HK-2 (cell line): ENCODE measurements at regions not wholly inside any gene's neighbourhood (a gene's known extent, or its start where the extent isn't known, plus 50 kb on each side); places are given as distances from the start of the nearest gene placed in this dataset.

Source experiments
- DNase-seq: peaks from one replicate; pipeline ENCODE4 v3.0.0-alpha.2; 2018; ENCODE audit not compliant: unreplicated experiment

DNA sequence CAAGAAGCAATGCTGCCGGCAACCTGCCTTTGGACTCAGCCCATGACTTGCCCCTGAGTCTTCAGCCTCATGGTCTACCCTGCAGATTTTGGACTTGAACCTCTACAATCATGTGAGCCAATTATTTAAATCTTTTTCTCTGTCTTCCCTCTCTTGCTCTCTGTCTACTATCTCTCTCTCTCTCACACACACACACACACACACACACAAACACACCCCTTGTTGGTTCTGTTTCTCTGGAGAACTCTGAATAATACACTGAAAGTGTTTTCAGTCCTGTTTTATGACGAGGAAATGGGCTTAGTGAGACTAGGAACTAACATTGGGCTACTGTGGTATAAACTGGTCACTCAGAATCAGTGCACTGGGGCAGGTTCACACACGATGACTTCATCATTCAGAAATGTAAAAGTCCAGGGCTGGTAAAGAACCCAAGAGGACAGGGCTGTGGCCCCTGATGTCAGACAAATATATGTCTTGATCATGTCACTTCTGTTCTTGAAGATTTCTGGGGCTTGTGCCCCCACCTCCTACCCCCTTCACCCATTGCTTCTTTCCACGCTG lies 266.1 kb upstream of the SIX2 start:
- DNase-seq, result peak; percentile 10

GRCh38 chr2:45274250-45274926 lies 265.1 kb upstream of the SIX2 start:
- DNase-seq, result no peak

DNA sequence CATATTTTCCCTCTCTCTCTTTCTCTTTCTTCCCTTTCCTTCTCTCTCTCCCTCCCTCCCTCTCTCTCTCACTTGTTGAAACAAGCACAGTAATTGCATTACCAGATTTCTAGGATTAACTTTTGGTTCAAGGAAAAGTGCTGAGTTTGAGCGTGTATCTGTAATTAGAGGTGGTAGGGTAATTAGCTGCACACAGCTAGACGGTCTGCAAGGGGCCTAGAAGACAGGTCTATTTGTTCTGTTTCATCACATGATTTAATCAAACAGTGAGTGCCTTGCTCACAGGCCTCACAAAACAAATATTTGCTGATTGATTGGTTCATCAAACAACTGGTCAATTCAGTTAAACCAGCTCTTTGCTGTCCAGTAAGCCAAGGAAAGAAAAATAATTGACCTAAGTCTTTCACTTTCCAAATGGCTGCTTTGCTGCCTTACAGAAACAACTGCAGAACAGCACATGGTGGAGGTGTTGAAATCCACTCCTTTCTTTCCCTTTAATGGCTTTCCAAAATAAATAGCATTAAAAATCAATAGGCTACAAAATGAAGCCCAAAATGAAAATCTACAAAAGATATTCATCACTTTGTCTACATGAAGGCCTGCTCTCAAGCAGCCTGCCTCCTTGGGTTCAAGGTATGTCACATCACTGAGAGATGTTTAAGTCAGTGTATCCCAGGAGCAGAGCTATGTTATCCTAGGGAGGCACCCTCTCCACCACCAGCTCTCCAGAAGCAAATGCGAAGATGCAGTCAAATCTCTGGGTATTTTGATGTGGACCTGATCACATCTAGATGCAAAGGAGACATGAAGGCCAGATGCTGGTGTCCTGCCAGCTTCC lies 264.4 kb upstream of the SIX2 start:
- no peak for DNase-seq

- no peak for DNase-seq
Observed at GRCh38 chr2:45272549-45273265, 263.5 kb upstream of the SIX2 start.

DNA sequence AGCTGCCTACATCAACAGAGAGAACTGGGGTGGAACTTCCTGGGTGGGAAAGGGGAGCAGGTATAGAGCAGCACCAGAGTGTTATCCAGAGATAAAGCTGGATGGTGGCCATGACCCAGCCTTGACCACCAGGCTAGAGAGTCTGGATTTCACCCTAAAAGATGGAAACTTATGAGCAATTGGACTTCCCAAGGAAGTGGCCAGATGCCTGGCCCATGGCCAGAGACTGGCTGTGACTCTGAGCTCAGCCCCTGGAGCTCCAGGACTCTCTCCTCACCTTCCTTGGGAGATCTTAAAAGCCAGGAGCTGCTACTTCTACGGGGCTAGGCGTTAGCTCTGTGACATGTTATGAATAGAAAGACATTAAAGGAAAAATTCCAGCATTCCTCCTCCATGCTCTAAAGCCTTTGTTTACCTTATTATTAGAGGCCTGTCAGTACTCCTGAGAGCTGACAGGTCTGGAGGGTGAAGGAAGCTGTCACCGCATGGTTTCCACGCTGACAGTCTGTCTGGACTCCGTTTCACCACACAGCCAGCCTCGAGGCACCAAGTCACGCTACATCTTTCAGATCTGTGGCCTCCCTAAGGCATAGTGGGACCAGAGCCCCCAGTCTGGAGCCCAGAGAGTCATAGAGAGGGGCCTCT lies 260.0 kb upstream of the SIX2 start:
- no peak for DNase-seq

- DNase-seq, result no peak
Observed at GRCh38 chr2:45268631-45269030, 259.4 kb upstream of the SIX2 start.

- DNase-seq, result no peak
Observed at GRCh38 chr2:45267062-45267792, 258.0 kb upstream of the SIX2 start.

- DNase-seq, result no peak
Observed at GRCh38 chr2:45265336-45265735, 256.1 kb upstream of the SIX2 start.

GRCh38 chr2:45264227-45265225 lies 255.3 kb upstream of the SIX2 start:
- no peak for DNase-seq

- DNase-seq, result no peak
Observed at GRCh38 chr2:45263147-45263546, 253.9 kb upstream of the SIX2 start.

GRCh38 chr2:45261746-45262145 lies 252.5 kb upstream of the SIX2 start:
- DNase-seq, result no peak

GRCh38 chr2:45260946-45261345 lies 251.7 kb upstream of the SIX2 start:
- no peak for DNase-seq

- no peak for DNase-seq
Observed at GRCh38 chr2:45259547-45260160, 250.4 kb upstream of the SIX2 start.

DNA sequence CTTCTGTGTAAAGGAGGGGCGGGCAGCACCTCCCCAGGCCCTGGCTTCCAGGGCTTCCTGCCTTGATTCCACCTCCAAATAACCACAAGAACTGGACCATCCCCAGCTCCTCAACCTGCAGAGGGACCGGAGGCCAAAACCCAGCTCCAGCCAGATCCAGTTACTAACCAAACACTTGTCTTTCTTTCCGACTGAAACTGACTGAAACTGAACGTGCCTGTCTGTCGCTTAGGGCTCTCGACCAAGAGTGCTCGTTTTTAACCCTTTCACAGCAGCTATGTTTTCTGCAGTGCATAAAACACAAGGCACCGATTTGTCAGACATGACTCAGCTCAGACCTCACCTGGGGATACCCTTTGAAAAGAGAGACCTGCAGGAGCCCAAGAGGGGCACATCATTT lies 249.9 kb upstream of the SIX2 start:
- no peak for DNase-seq

- DNase-seq, result no peak
Observed at GRCh38 chr2:45258311-45258710, 249.1 kb upstream of the SIX2 start.

DNA sequence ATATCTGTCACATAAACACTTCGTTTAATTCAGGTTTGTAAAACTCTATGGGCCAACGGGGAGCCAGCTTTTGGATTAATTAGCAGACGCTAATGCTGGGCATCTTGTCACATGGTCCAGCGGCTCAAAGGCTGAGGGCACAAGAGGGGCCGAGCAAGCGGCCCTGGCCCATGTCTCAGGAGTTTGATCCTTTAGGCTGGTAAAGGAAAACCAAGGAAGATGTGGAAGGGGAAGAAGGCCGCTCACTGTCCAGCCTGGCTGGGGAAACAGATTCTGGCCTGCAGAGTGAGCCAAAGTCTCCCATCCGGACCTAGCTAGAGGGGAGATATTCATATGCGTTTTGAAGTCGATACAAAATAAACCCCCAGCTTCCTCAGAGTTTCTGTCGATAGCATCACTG lies 248.6 kb upstream of the SIX2 start:
- no peak for DNase-seq

- no peak for DNase-seq
Observed at GRCh38 chr2:45256867-45257641, 247.8 kb upstream of the SIX2 start.

DNA sequence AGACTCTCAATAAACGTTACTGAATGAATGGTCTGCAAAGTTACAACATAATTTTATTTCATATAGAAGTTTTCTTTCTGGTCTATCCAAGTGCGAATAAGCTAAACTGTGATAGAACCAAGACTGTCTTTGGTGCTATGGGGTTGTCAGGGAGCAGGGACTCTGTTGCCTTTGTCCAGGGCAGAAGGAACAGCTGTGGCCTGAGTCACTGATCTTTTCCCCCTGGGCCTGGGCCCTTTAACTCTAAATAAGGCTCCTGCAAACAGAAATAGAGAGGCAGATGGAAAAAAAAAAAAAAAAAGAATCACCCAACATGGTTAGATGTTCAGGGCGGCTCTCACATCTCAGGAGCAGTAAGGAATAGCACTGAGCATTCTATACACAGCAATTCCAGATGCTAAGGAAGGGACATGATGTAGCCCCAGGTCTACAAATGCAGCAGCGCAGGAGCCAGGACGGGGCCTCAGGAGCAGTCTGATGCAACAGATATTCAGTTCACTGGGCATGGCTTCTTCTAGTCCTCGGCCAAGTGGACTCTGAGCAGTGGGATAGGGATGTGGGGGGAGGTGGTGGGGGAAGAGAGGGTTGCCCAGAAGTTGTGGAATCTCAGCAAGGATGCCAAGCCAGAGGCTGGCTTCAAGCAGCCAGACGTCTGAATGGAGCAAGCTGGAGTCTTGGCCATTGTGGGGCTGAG lies 247.1 kb upstream of the SIX2 start:
- no peak for DNase-seq
